Activated CD4-positive, alpha-beta T cell treated with anti-CD3 and anti-CD28 coated beads, Interleukin-2, amount 50 U/mL, for 1 hour (primary cell): ENCODE measurements at regions not wholly inside any gene's neighbourhood (a gene's known extent, or its start where the extent isn't known, plus 50 kb on each side); places are given as distances from the start of the nearest gene placed in this dataset.

ENCODE experiments used
- DNase-seq: peaks from one replicate; pipeline ENCODE4 v3.0.0-alpha.2; 2020

GRCh38 chr1:112040891-112041740 lies 51.6 kb upstream of the KCND3 start:
- no peak for DNase-seq

- no peak for DNase-seq
Observed at GRCh38 chr1:112043901-112044300, 54.4 kb upstream of the KCND3 start.

GRCh38 chr1:112044745-112045144 lies 55.3 kb upstream of the KCND3 start:
- DNase-seq: no peak

- no peak for DNase-seq
Observed at GRCh38 chr1:112046630-112047029, 57.2 kb upstream of the KCND3 start.

- no peak for DNase-seq
Observed at GRCh38 chr1:112048421-112048820, 59.0 kb upstream of the KCND3 start.

- DNase-seq: no peak
Observed at GRCh38 chr1:112054510-112054909, 65.0 kb upstream of the KCND3 start.

GRCh38 chr1:112056354-112056753 lies 66.9 kb upstream of the KCND3 start:
- DNase-seq: no peak

- DNase-seq: no peak
Observed at GRCh38 chr1:112057736-112058135, 68.3 kb upstream of the KCND3 start.

- DNase-seq: no peak
Observed at GRCh38 chr1:112058815-112059450, 69.5 kb upstream of the KCND3 start.

GRCh38 chr1:112059679-112060078 lies 70.2 kb upstream of the KCND3 start:
- DNase-seq: no peak

GRCh38 chr1:112060261-112060660 lies 70.8 kb upstream of the KCND3 start:
- no peak for DNase-seq

- no peak for DNase-seq
Observed at GRCh38 chr1:112061056-112061455, 71.6 kb upstream of the KCND3 start.

GRCh38 chr1:112061901-112062320 lies 72.4 kb upstream of the KCND3 start:
- no peak for DNase-seq

- DNase-seq: no peak
Observed at GRCh38 chr1:112063781-112064728, 74.6 kb upstream of the KCND3 start.

- no peak for DNase-seq
Observed at GRCh38 chr1:112067989-112068388, 78.5 kb upstream of the KCND3 start.

GRCh38 chr1:112070677-112071076 lies 81.2 kb upstream of the KCND3 start:
- no peak for DNase-seq

- no peak for DNase-seq
Observed at GRCh38 chr1:112074711-112075110, 85.2 kb upstream of the KCND3 start.

GRCh38 chr1:112075566-112075965 lies 86.1 kb upstream of the KCND3 start:
- no peak for DNase-seq

GRCh38 chr1:112079446-112079845 lies 90.0 kb upstream of the KCND3 start:
- no peak for DNase-seq

- DNase-seq: no peak
Observed at GRCh38 chr1:112083487-112083886, 94.0 kb upstream of the KCND3 start.

GRCh38 chr1:112092656-112093371 lies 103.3 kb upstream of the KCND3 start:
- no peak for DNase-seq

GRCh38 chr1:112093372-112093694 lies 103.9 kb upstream of the KCND3 start:
- no peak for DNase-seq

- DNase-seq: no peak
Observed at GRCh38 chr1:112099979-112100378, 110.5 kb upstream of the KCND3 start.
